ENCODE measurements at regions not wholly inside any gene's neighbourhood (a gene's known extent, or its start where the extent isn't known, plus 50 kb on each side); places are given as distances from the start of the nearest gene placed in this dataset.

DNA sequence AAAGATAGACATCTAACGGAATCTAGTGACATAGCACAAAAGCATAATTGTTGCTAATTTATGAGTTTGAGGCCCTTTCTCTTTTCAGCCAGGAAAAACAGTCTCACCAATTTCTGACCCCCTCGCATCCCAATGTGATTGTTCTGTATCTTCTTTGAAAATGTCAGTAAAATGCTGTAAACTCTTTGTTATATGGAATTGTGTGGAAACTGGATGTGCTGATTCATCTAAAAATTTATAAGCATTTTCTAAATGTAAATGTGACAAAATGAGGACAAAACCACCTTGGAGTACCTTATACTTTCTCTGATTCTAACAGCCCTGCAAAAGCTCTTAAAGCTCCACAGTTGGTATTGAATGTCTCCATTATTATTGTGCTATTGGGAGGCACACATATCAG is 70.9 kb upstream of the MME start:
- TF ChIP-seq, protein P1, sequence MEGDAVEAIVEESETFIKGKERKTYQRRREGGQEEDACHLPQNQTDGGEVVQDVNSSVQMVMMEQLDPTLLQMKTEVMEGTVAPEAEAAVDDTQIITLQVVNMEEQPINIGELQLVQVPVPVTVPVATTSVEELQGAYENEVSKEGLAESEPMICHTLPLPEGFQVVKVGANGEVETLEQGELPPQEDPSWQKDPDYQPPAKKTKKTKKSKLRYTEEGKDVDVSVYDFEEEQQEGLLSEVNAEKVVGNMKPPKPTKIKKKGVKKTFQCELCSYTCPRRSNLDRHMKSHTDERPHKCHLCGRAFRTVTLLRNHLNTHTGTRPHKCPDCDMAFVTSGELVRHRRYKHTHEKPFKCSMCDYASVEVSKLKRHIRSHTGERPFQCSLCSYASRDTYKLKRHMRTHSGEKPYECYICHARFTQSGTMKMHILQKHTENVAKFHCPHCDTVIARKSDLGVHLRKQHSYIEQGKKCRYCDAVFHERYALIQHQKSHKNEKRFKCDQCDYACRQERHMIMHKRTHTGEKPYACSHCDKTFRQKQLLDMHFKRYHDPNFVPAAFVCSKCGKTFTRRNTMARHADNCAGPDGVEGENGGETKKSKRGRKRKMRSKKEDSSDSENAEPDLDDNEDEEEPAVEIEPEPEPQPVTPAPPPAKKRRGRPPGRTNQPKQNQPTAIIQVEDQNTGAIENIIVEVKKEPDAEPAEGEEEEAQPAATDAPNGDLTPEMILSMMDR (IDR thresholded peaks at IDR 0.05): no peak
- no peak for TF ChIP-seq POLR2A (IDR thresholded peaks at IDR 0.05)
